ACC112 (cell line): ENCODE measurements at regions not wholly inside any gene's neighbourhood (a gene's known extent, or its start where the extent isn't known, plus 50 kb on each side); places are given as distances from the start of the nearest gene placed in this dataset.

Source experiments
- H2AFZ ChIP-seq: fragments of 200-600 bp; sonication (generic); one replicate; pipeline ENCODE4 v1.6.0; 2017; ENCODE audit warnings: antibody characterized with exemption, low read length; ENCODE audit not compliant: unreplicated experiment
- H3K27ac ChIP-seq: fragments of 200-600 bp; sonication (generic); 2 replicates; pipeline ENCODE4 v1.5.1; 2014; ENCODE audit warnings: low read depth, mild to moderate bottlenecking, antibody characterized with exemption, low read length, moderate library complexity
- H3K27me3 ChIP-seq: fragments of 200-600 bp; sonication (generic); 2 replicates; pipeline ENCODE4 v1.6.1; 2014; ENCODE audit warnings: mild to moderate bottlenecking, antibody characterized with exemption, low read length, moderate library complexity, mixed read lengths; ENCODE audit not compliant: insufficient read depth
- H3K36me3 ChIP-seq: fragments of 200-600 bp; sonication (generic); 2 replicates; pipeline ENCODE4 v1.6.1; 2016; ENCODE audit warnings: mild to moderate bottlenecking, antibody characterized with exemption, low read length, moderate library complexity, mixed read lengths; ENCODE audit not compliant: insufficient read depth
- H3K4me1 ChIP-seq: fragments of 200-600 bp; sonication (generic); one replicate; pipeline ENCODE4 v1.6.1; 2016; ENCODE audit warnings: low read length, mixed read lengths; ENCODE audit not compliant: insufficient read depth, unreplicated experiment, control insufficient read depth
- H3K4me3 ChIP-seq: fragments of 200-600 bp; sonication (generic); 2 replicates; pipeline ENCODE4 v1.5.1; 2014; ENCODE audit warnings: mild to moderate bottlenecking, low read depth, low read length
- H3K79me2 ChIP-seq: fragments of 200-600 bp; sonication (generic); one replicate; pipeline ENCODE4 v1.6.0; 2016; ENCODE audit warnings: low read length; ENCODE audit not compliant: control insufficient read depth, unreplicated experiment, insufficient read depth

GRCh38 chr5:125202871-125203438 is 456.5 kb upstream of the ZNF608 start:
- Histone ChIP-seq H3K27ac (no peak overlapping the region), H3K4me3 (no peak overlapping the region), H3K36me3 (no peaks in the 10 kb centered on the region), H3K27me3 (no peaks in the 10 kb centered on the region), H3K79me2 (no peaks in the 10 kb centered on the region), H3K4me1 (peaks cover 3% of the 10 kb centered on the region), H2AFZ (no peak overlapping the region)

GRCh38 chr5:125203912-125204311 is 457.5 kb upstream of the ZNF608 start:
- Histone ChIP-seq H3K36me3 (no peaks in the 10 kb centered on the region), H3K4me1 (no peaks in the 10 kb centered on the region), H3K79me2 (no peaks in the 10 kb centered on the region), H3K27ac (no peak overlapping the region), H2AFZ (no peak overlapping the region), H3K4me3 (no peak overlapping the region), H3K27me3 (no peaks in the 10 kb centered on the region)

- Histone ChIP-seq H2AFZ (no peak overlapping the region), H3K79me2 (no peaks in the 10 kb centered on the region), H3K36me3 (no peaks in the 10 kb centered on the region), H3K27me3 (no peaks in the 10 kb centered on the region), H3K27ac (no peak overlapping the region), H3K4me1 (no peaks in the 10 kb centered on the region), H3K4me3 (no peak overlapping the region)
Observed at GRCh38 chr5:125205601-125206225, 459.3 kb upstream of the ZNF608 start.

- Histone ChIP-seq H2AFZ (no peak overlapping the region), H3K27ac (no peak overlapping the region), H3K27me3 (no peaks in the 10 kb centered on the region), H3K4me1 (no peaks in the 10 kb centered on the region), H3K36me3 (no peaks in the 10 kb centered on the region), H3K4me3 (no peak overlapping the region), H3K79me2 (no peaks in the 10 kb centered on the region)
Observed at GRCh38 chr5:125207856-125208255, 461.4 kb upstream of the ZNF608 start.

- H2AFZ ChIP-seq, result no peak overlapping the region
- no peaks in the 10 kb centered on the region for H3K79me2 ChIP-seq
Observed at GRCh38 chr5:125209650-125210049, 463.2 kb upstream of the ZNF608 start.

GRCh38 chr5:125210242-125210947 is 464.0 kb upstream of the ZNF608 start:
- Histone ChIP-seq H3K27ac (no peak overlapping the region), H3K79me2 (no peaks in the 10 kb centered on the region), H3K27me3 (no peaks in the 10 kb centered on the region), H3K4me3 (no peak overlapping the region), H3K36me3 (no peaks in the 10 kb centered on the region), H2AFZ (no peak overlapping the region), H3K4me1 (no peaks in the 10 kb centered on the region)

More at GRCh38 chr5:125209650-125210049, 463.2 kb upstream of the ZNF608 start:
- H3K27ac ChIP-seq, result no peak overlapping the region
- no peaks in the 10 kb centered on the region for H3K36me3 ChIP-seq
- no peaks in the 10 kb centered on the region for H3K4me1 ChIP-seq
- no peak overlapping the region for H3K4me3 ChIP-seq
- no peaks in the 10 kb centered on the region for H3K27me3 ChIP-seq

- no peak overlapping the region for H3K4me3 ChIP-seq
- no peak overlapping the region for H2AFZ ChIP-seq
- no peaks in the 10 kb centered on the region for H3K27me3 ChIP-seq
- no peaks in the 10 kb centered on the region for H3K36me3 ChIP-seq
- no peaks in the 10 kb centered on the region for H3K79me2 ChIP-seq
- no peaks in the 10 kb centered on the region for H3K4me1 ChIP-seq
- H3K27ac ChIP-seq, result no peak overlapping the region
Observed at GRCh38 chr5:125214080-125214479, 467.6 kb upstream of the ZNF608 start.

- Histone ChIP-seq H3K36me3 (no peaks in the 10 kb centered on the region), H3K27ac (no peak overlapping the region), H3K4me1 (no peaks in the 10 kb centered on the region), H3K27me3 (no peaks in the 10 kb centered on the region), H3K79me2 (no peaks in the 10 kb centered on the region), H2AFZ (no peak overlapping the region), H3K4me3 (no peak overlapping the region)
Observed at GRCh38 chr5:125215593-125215992, 469.2 kb upstream of the ZNF608 start.

GRCh38 chr5:125219710-125220109 is 473.3 kb upstream of the ZNF608 start:
- H2AFZ ChIP-seq, result no peak overlapping the region
- H3K27me3 ChIP-seq, result no peaks in the 10 kb centered on the region
- H3K36me3 ChIP-seq, result no peaks in the 10 kb centered on the region
- no peak overlapping the region for H3K27ac ChIP-seq
- no peaks in the 10 kb centered on the region for H3K4me1 ChIP-seq
- H3K79me2 ChIP-seq, result no peaks in the 10 kb centered on the region
- H3K4me3 ChIP-seq, result no peak overlapping the region

- Histone ChIP-seq H3K36me3 (no peaks in the 10 kb centered on the region), H3K27ac (no peak overlapping the region), H3K4me1 (no peaks in the 10 kb centered on the region), H2AFZ (no peak overlapping the region), H3K79me2 (no peaks in the 10 kb centered on the region), H3K27me3 (no peaks in the 10 kb centered on the region), H3K4me3 (no peak overlapping the region)
Observed at GRCh38 chr5:125220284-125220683, 473.8 kb upstream of the ZNF608 start.
